ENCODE measurements at regions not wholly inside any gene's neighbourhood (a gene's known extent, or its start where the extent isn't known, plus 50 kb on each side); places are given as distances from the start of the nearest gene placed in this dataset.
"Not testable (repeated sequence)": the region's sequence is repeated elsewhere in the genome, so short reads cannot be mapped to it uniquely, and the experiment has no call there.

GRCh38 chr5:174503086-174503460 lies 221.3 kb upstream of the MSX2 start:
- H3K4me1 ChIP-seq, result no peaks in the 10 kb centered on the region
- TF ChIP-seq CTCF (IDR thresholded peaks at IDR 0.05), result no peak
- no peak overlapping the region for H3K4me3 ChIP-seq
- peak; percentile 1 for DNase-seq (ENCODE audit: low spot score)
- no peaks in the 10 kb centered on the region for H3K36me3 ChIP-seq
- H3K27ac ChIP-seq, result no peak overlapping the region
- peaks cover 0 to 10% of the 10 kb centered on the region in 2 donors for H3K9me3 ChIP-seq
- H3K27me3 ChIP-seq, result no peaks in the 10 kb centered on the region

GRCh38 chr5:174503461-174504265 lies 220.7 kb upstream of the MSX2 start:
- H3K4me3 ChIP-seq, result no peak overlapping the region
- TF ChIP-seq CTCF (IDR thresholded peaks at IDR 0.05), result no peak
- no peak overlapping the region for H3K27ac ChIP-seq
- no peaks in the 10 kb centered on the region for H3K36me3 ChIP-seq
- peaks cover 0 to 4% of the 10 kb centered on the region in 2 donors for H3K9me3 ChIP-seq
- DNase-seq (ENCODE audit: low spot score), result peak; percentile 54
- no peaks in the 10 kb centered on the region for H3K27me3 ChIP-seq
- no peaks in the 10 kb centered on the region for H3K4me1 ChIP-seq

- no peak overlapping the region for H3K4me3 ChIP-seq
- TF ChIP-seq CTCF (IDR thresholded peaks at IDR 0.05), result no peak
- DNase-seq (ENCODE audit: low spot score), result peak; percentile 28
- no peaks in the 10 kb centered on the region for H3K9me3 ChIP-seq
- no peaks in the 10 kb centered on the region for H3K27me3 ChIP-seq
- no peaks in the 10 kb centered on the region for H3K36me3 ChIP-seq
- no peaks in the 10 kb centered on the region for H3K4me1 ChIP-seq
- H3K27ac ChIP-seq, result no peak overlapping the region
These were observed 220.1 kb upstream of the MSX2 start for GRCh38 chr5:174504266-174504726.

- H3K4me1 ChIP-seq, result no peaks in the 10 kb centered on the region
- no peaks in the 10 kb centered on the region for H3K36me3 ChIP-seq
- no peaks in the 10 kb centered on the region for H3K27me3 ChIP-seq
- no peak for DNase-seq (ENCODE audit: low spot score)
- no peaks in the 10 kb centered on the region for H3K9me3 ChIP-seq
- no peak overlapping the region for H3K4me3 ChIP-seq
- TF ChIP-seq CTCF (IDR thresholded peaks at IDR 0.05), result no peak
- H3K27ac ChIP-seq, result no peak overlapping the region
These were observed 218.8 kb upstream of the MSX2 start for GRCh38 chr5:174505621-174506020.

- H3K4me3 ChIP-seq; H3K9me3 ChIP-seq; DNase-seq (ENCODE audit: low spot score); H3K27ac ChIP-seq; H3K36me3 ChIP-seq; H3K27me3 ChIP-seq; H3K4me1 ChIP-seq: not testable (repeated sequence)
These were observed 213.5 kb upstream of the MSX2 start for GRCh38 chr5:174510782-174511453.

- Histone ChIP-seq H3K9me3 (no peaks in the 10 kb centered on the region), H3K4me1 (no peaks in the 10 kb centered on the region), H3K27me3 (no peaks in the 10 kb centered on the region), H3K27ac (no peak overlapping the region), H3K4me3 (no peak overlapping the region), H3K36me3 (no peaks in the 10 kb centered on the region)
- no peak for DNase-seq (ENCODE audit: low spot score)
- TF ChIP-seq CTCF (IDR thresholded peaks at IDR 0.05), result no peak
These were observed 212.6 kb upstream of the MSX2 start for GRCh38 chr5:174511714-174512253.
